ENCODE measurements at regions not wholly inside any gene's neighbourhood (a gene's known extent, or its start where the extent isn't known, plus 50 kb on each side); places are given as distances from the start of the nearest gene placed in this dataset.

GRCh38 chr7:125934955-125935354 lies 1005.3 kb upstream of the POT1 start:
- Histone ChIP-seq H4K20me1 (ENCODE audit: low read depth, low read length) (no peaks in the 10 kb centered on the region), H3K4me2 (ENCODE audit: low read depth, low read length, poor library complexity, severe bottlenecking) (no peak overlapping the region), H3K9me2 (replicated peaks; ENCODE audit: insufficient read depth, low read length) (no peaks in the 10 kb centered on the region), H3K4me3 (ENCODE audit: insufficient read depth, low read length, poor library complexity, severe bottlenecking) (no peak overlapping the region), H3F3A (ENCODE audit: insufficient read depth) (no peaks in the 10 kb centered on the region), H3K27me3 (ENCODE audit: low read length) (no peaks in the 10 kb centered on the region), H2AFZ (ENCODE audit: low read depth, low read length, severe bottlenecking) (no peak overlapping the region), H3K27ac (ENCODE audit: low read depth, low read length) (no peak overlapping the region), H3K79me2 (ENCODE audit: insufficient read depth, low read length) (no peaks in the 10 kb centered on the region), H3K9me3 (ENCODE audit: insufficient read depth, low read length) (no peaks in the 10 kb centered on the region), H3K36me3 (ENCODE audit: low read length) (no peaks in the 10 kb centered on the region), H3K9ac (ENCODE audit: low read length) (no peak overlapping the region)
- TF ChIP-seq CTCF (IDR thresholded peaks at IDR 0.05; ENCODE audit: insufficient read depth, low read length, poor library complexity, severe bottlenecking) (no peak), EZH2phosphoT487 (conservative IDR thresholded peaks at IDR 0.05; ENCODE audit: low read length) (no peak)

- Histone ChIP-seq H2AFZ (ENCODE audit: low read depth, low read length, severe bottlenecking) (no peak overlapping the region), H3K36me3 (ENCODE audit: low read length) (no peaks in the 10 kb centered on the region)
Measured at GRCh38 chr7:125934539-125934938, 1004.9 kb upstream of the POT1 start.

GRCh38 chr7:125930848-125931247 lies 1001.2 kb upstream of the POT1 start:
- no peaks in the 10 kb centered on the region for H3K36me3 ChIP-seq (ENCODE audit: low read length)
- H3K27me3 ChIP-seq (ENCODE audit: low read length), result no peaks in the 10 kb centered on the region
- no peak overlapping the region for H3K9ac ChIP-seq (ENCODE audit: low read length)
- H2AFZ ChIP-seq (ENCODE audit: low read depth, low read length, severe bottlenecking), result no peak overlapping the region
- H3K27ac ChIP-seq (ENCODE audit: low read depth, low read length), result no peak overlapping the region
- H3K79me2 ChIP-seq (ENCODE audit: insufficient read depth, low read length), result no peaks in the 10 kb centered on the region
- H3K4me2 ChIP-seq (ENCODE audit: low read depth, low read length, poor library complexity, severe bottlenecking), result no peak overlapping the region
- TF ChIP-seq CTCF (IDR thresholded peaks at IDR 0.05; ENCODE audit: insufficient read depth, low read length, poor library complexity, severe bottlenecking), result no peak
- H3K9me3 ChIP-seq (ENCODE audit: insufficient read depth, low read length), result no peaks in the 10 kb centered on the region
- H4K20me1 ChIP-seq (ENCODE audit: low read depth, low read length), result no peaks in the 10 kb centered on the region
- no peaks in the 10 kb centered on the region for H3F3A ChIP-seq (ENCODE audit: insufficient read depth)
- H3K4me3 ChIP-seq (ENCODE audit: insufficient read depth, low read length, poor library complexity, severe bottlenecking), result no peak overlapping the region
- no peaks in the 10 kb centered on the region for H3K9me2 ChIP-seq (replicated peaks; ENCODE audit: insufficient read depth, low read length)

More at GRCh38 chr7:125934539-125934938, 1004.9 kb upstream of the POT1 start:
- H3F3A ChIP-seq (ENCODE audit: insufficient read depth), result no peaks in the 10 kb centered on the region
- no peak overlapping the region for H3K9ac ChIP-seq (ENCODE audit: low read length)
- H3K4me3 ChIP-seq (ENCODE audit: insufficient read depth, low read length, poor library complexity, severe bottlenecking), result no peak overlapping the region
- H3K9me3 ChIP-seq (ENCODE audit: insufficient read depth, low read length), result no peaks in the 10 kb centered on the region
- no peaks in the 10 kb centered on the region for H3K9me2 ChIP-seq (replicated peaks; ENCODE audit: insufficient read depth, low read length)
- no peaks in the 10 kb centered on the region for H3K27me3 ChIP-seq (ENCODE audit: low read length)
- H3K4me2 ChIP-seq (ENCODE audit: low read depth, low read length, poor library complexity, severe bottlenecking), result no peak overlapping the region
- H4K20me1 ChIP-seq (ENCODE audit: low read depth, low read length), result no peaks in the 10 kb centered on the region
- H3K27ac ChIP-seq (ENCODE audit: low read depth, low read length), result no peak overlapping the region
- TF ChIP-seq EZH2phosphoT487 (conservative IDR thresholded peaks at IDR 0.05; ENCODE audit: low read length) (no peak), CTCF (IDR thresholded peaks at IDR 0.05; ENCODE audit: insufficient read depth, low read length, poor library complexity, severe bottlenecking) (no peak)
- no peaks in the 10 kb centered on the region for H3K79me2 ChIP-seq (ENCODE audit: insufficient read depth, low read length)

- no peaks in the 10 kb centered on the region for H3K79me2 ChIP-seq (ENCODE audit: insufficient read depth, low read length)
- no peaks in the 10 kb centered on the region for H3K36me3 ChIP-seq (ENCODE audit: low read length)
- H3K9me3 ChIP-seq (ENCODE audit: insufficient read depth, low read length), result no peaks in the 10 kb centered on the region
- no peaks in the 10 kb centered on the region for H3K27me3 ChIP-seq (ENCODE audit: low read length)
- no peaks in the 10 kb centered on the region for H3K9me2 ChIP-seq (replicated peaks; ENCODE audit: insufficient read depth, low read length)
- no peak overlapping the region for H3K9ac ChIP-seq (ENCODE audit: low read length)
- no peak overlapping the region for H3K27ac ChIP-seq (ENCODE audit: low read depth, low read length)
- TF ChIP-seq CTCF (IDR thresholded peaks at IDR 0.05; ENCODE audit: insufficient read depth, low read length, poor library complexity, severe bottlenecking), result no peak
- TF ChIP-seq EZH2phosphoT487 (conservative IDR thresholded peaks at IDR 0.05; ENCODE audit: low read length), result no peak
- no peaks in the 10 kb centered on the region for H4K20me1 ChIP-seq (ENCODE audit: low read depth, low read length)
- no peak overlapping the region for H3K4me3 ChIP-seq (ENCODE audit: insufficient read depth, low read length, poor library complexity, severe bottlenecking)
- no peak overlapping the region for H2AFZ ChIP-seq (ENCODE audit: low read depth, low read length, severe bottlenecking)
- no peaks in the 10 kb centered on the region for H3F3A ChIP-seq (ENCODE audit: insufficient read depth)
- no peak overlapping the region for H3K4me2 ChIP-seq (ENCODE audit: low read depth, low read length, poor library complexity, severe bottlenecking)
Measured at GRCh38 chr7:125927556-125927955, 997.9 kb upstream of the POT1 start.
